ENCODE measurements at regions not wholly inside any gene's neighbourhood (a gene's known extent, or its start where the extent isn't known, plus 50 kb on each side); places are given as distances from the start of the nearest gene placed in this dataset.

GRCh38 chr1:87592156-87592555, 263.5 kb downstream of the LMO4 start:
- ATAC-seq (ENCODE audit: low FRiP score): no peak
- Histone ChIP-seq H3K4me1 (ENCODE audit: control insufficient read depth in 1 of 2, insufficient read depth in 2 of 2, low read length in 2 of 2) (no peaks in the 10 kb centered on the region), H3K4me3 (ENCODE audit: low read length in 2 of 2) (no peak overlapping the region), H3K9me3 (ENCODE audit: control insufficient read depth, low read length) (no peaks in the 10 kb centered on the region), H3K27ac (ENCODE audit: low read depth in 1 of 2, low read length in 2 of 2) (no peak overlapping the region), H3K36me3 (ENCODE audit: control insufficient read depth in 1 of 2, insufficient read depth in 2 of 2, low read length in 1 of 2) (no peaks in the 10 kb centered on the region), H3K27me3 (ENCODE audit: control insufficient read depth in 1 of 2, insufficient read depth in 2 of 2, low read length in 1 of 2) (no peaks in the 10 kb centered on the region)
- intact Hi-C loops (cut with DNase I): no loop called here
- WGBS, 2 donors: 97 to 99% methylated on average over 2 of the region's 2 CpGs
- DNase-seq: no peak

- peaks cover 0 to 3% of the 10 kb centered on the region in 2 donors for H3K4me1 ChIP-seq (ENCODE audit: control insufficient read depth in 1 of 2, insufficient read depth in 2 of 2, low read length in 2 of 2)
- no peak overlapping the region for H3K27ac ChIP-seq (ENCODE audit: low read depth in 1 of 2, low read length in 2 of 2)
- ATAC-seq (ENCODE audit: low FRiP score) (no peak), DNase-seq (no peak)
- no peaks in the 10 kb centered on the region for H3K27me3 ChIP-seq (ENCODE audit: control insufficient read depth in 1 of 2, insufficient read depth in 2 of 2, low read length in 1 of 2)
- intact Hi-C loops (cut with DNase I): no loop called here
- 61 to 66% methylated on average over 8 of the region's 8 CpGs for WGBS, 2 donors
- no peaks in the 10 kb centered on the region for H3K9me3 ChIP-seq (ENCODE audit: control insufficient read depth, low read length)
- H3K4me3 ChIP-seq (ENCODE audit: low read length in 2 of 2): no peak overlapping the region
- H3K36me3 ChIP-seq (ENCODE audit: control insufficient read depth in 1 of 2, insufficient read depth in 2 of 2, low read length in 1 of 2): no peaks in the 10 kb centered on the region
Observed at GRCh38 chr1:87594736-87595383, 266.2 kb downstream of the LMO4 start.

- no peak overlapping the region for H3K4me3 ChIP-seq (ENCODE audit: low read length in 2 of 2)
- ATAC-seq (ENCODE audit: low FRiP score): no peak
- H3K9me3 ChIP-seq (ENCODE audit: control insufficient read depth, low read length): no peaks in the 10 kb centered on the region
- H3K27ac ChIP-seq (ENCODE audit: low read depth in 1 of 2, low read length in 2 of 2): no peak overlapping the region
- H3K4me1 ChIP-seq (ENCODE audit: control insufficient read depth in 1 of 2, insufficient read depth in 2 of 2, low read length in 2 of 2): peaks cover 0 to 3% of the 10 kb centered on the region in 2 donors
- H3K36me3 ChIP-seq (ENCODE audit: control insufficient read depth in 1 of 2, insufficient read depth in 2 of 2, low read length in 1 of 2): no peaks in the 10 kb centered on the region
- intact Hi-C loops (cut with DNase I): no loop called here
- 73 to 82% methylated on average over 3 of the region's 3 CpGs for WGBS, 2 donors
- no peaks in the 10 kb centered on the region for H3K27me3 ChIP-seq (ENCODE audit: control insufficient read depth in 1 of 2, insufficient read depth in 2 of 2, low read length in 1 of 2)
- no peak for DNase-seq
Observed at GRCh38 chr1:87595384-87595781, 266.7 kb downstream of the LMO4 start.

GRCh38 chr1:87598429-87598828, 269.7 kb downstream of the LMO4 start:
- no peak overlapping the region for H3K27ac ChIP-seq (ENCODE audit: low read depth in 1 of 2, low read length in 2 of 2)
- H3K36me3 ChIP-seq (ENCODE audit: control insufficient read depth in 1 of 2, insufficient read depth in 2 of 2, low read length in 1 of 2): no peaks in the 10 kb centered on the region
- H3K4me1 ChIP-seq (ENCODE audit: control insufficient read depth in 1 of 2, insufficient read depth in 2 of 2, low read length in 2 of 2): peaks cover 0 to 3% of the 10 kb centered on the region in 2 donors
- ATAC-seq (ENCODE audit: low FRiP score) (no peak), DNase-seq (no peak)
- intact Hi-C loops (cut with DNase I): no loop called here
- 86 to 89% methylated on average over 3 of the region's 3 CpGs for WGBS, 2 donors
- H3K9me3 ChIP-seq (ENCODE audit: control insufficient read depth, low read length): no peaks in the 10 kb centered on the region
- H3K27me3 ChIP-seq (ENCODE audit: control insufficient read depth in 1 of 2, insufficient read depth in 2 of 2, low read length in 1 of 2): no peaks in the 10 kb centered on the region
- H3K4me3 ChIP-seq (ENCODE audit: low read length in 2 of 2): no peak overlapping the region

GRCh38 chr1:87599569-87599968, 270.9 kb downstream of the LMO4 start:
- no peaks in the 10 kb centered on the region for H3K27me3 ChIP-seq (ENCODE audit: control insufficient read depth in 1 of 2, insufficient read depth in 2 of 2, low read length in 1 of 2)

GRCh38 chr1:87600055-87600850, 271.6 kb downstream of the LMO4 start:
- Histone ChIP-seq H3K9me3 (ENCODE audit: control insufficient read depth, low read length) (no peaks in the 10 kb centered on the region), H3K36me3 (ENCODE audit: control insufficient read depth in 1 of 2, insufficient read depth in 2 of 2, low read length in 1 of 2) (no peaks in the 10 kb centered on the region), H3K27me3 (ENCODE audit: control insufficient read depth in 1 of 2, insufficient read depth in 2 of 2, low read length in 1 of 2) (no peaks in the 10 kb centered on the region), H3K4me1 (ENCODE audit: control insufficient read depth in 1 of 2, insufficient read depth in 2 of 2, low read length in 2 of 2) (peaks cover 0 to 3% of the 10 kb centered on the region in 2 donors), H3K4me3 (ENCODE audit: low read length in 2 of 2) (no peak overlapping the region), H3K27ac (ENCODE audit: low read depth in 1 of 2, low read length in 2 of 2) (no peak overlapping the region)
- WGBS, 2 donors: 78 to 79% methylated on average over 6 of the region's 6 CpGs
- intact Hi-C loops (cut with DNase I): no loop called here
- ATAC-seq (ENCODE audit: low FRiP score) (no peak), DNase-seq (no peak)

More at GRCh38 chr1:87599569-87599968, 270.9 kb downstream of the LMO4 start:
- Histone ChIP-seq H3K9me3 (ENCODE audit: control insufficient read depth, low read length) (no peaks in the 10 kb centered on the region), H3K4me1 (ENCODE audit: control insufficient read depth in 1 of 2, insufficient read depth in 2 of 2, low read length in 2 of 2) (peaks cover 0 to 3% of the 10 kb centered on the region in 2 donors), H3K27ac (ENCODE audit: low read depth in 1 of 2, low read length in 2 of 2) (no peak overlapping the region), H3K36me3 (ENCODE audit: control insufficient read depth in 1 of 2, insufficient read depth in 2 of 2, low read length in 1 of 2) (no peaks in the 10 kb centered on the region), H3K4me3 (ENCODE audit: low read length in 2 of 2) (no peak overlapping the region)
- 92 to 94% methylated on average over 2 of the region's 2 CpGs for WGBS, 2 donors
- ATAC-seq (ENCODE audit: low FRiP score) (no peak), DNase-seq (no peak)
- intact Hi-C loops (cut with DNase I): no loop called here

- H3K9me3 ChIP-seq (ENCODE audit: control insufficient read depth, low read length): no peaks in the 10 kb centered on the region
- H3K36me3 ChIP-seq (ENCODE audit: control insufficient read depth in 1 of 2, insufficient read depth in 2 of 2, low read length in 1 of 2): no peaks in the 10 kb centered on the region
- DNase-seq (no peak), ATAC-seq (ENCODE audit: low FRiP score) (no peak)
- no peak overlapping the region for H3K27ac ChIP-seq (ENCODE audit: low read depth in 1 of 2, low read length in 2 of 2)
- intact Hi-C loops (cut with DNase I): no loop called here
- H3K4me1 ChIP-seq (ENCODE audit: control insufficient read depth in 1 of 2, insufficient read depth in 2 of 2, low read length in 2 of 2): peaks cover 0 to 3% of the 10 kb centered on the region in 2 donors
- 0 to 8% methylated on average over 1 of the region's 1 CpG for WGBS, 2 donors
- H3K27me3 ChIP-seq (ENCODE audit: control insufficient read depth in 1 of 2, insufficient read depth in 2 of 2, low read length in 1 of 2): no peaks in the 10 kb centered on the region
- H3K4me3 ChIP-seq (ENCODE audit: low read length in 2 of 2): no peak overlapping the region
Observed at GRCh38 chr1:87600854-87601253, 272.2 kb downstream of the LMO4 start.

- Histone ChIP-seq H3K27me3 (ENCODE audit: control insufficient read depth in 1 of 2, insufficient read depth in 2 of 2, low read length in 1 of 2) (no peaks in the 10 kb centered on the region), H3K4me1 (ENCODE audit: control insufficient read depth in 1 of 2, insufficient read depth in 2 of 2, low read length in 2 of 2) (peaks cover 0 to 3% of the 10 kb centered on the region in 2 donors), H3K36me3 (ENCODE audit: control insufficient read depth in 1 of 2, insufficient read depth in 2 of 2, low read length in 1 of 2) (no peaks in the 10 kb centered on the region), H3K4me3 (ENCODE audit: low read length in 2 of 2) (no peak overlapping the region), H3K27ac (ENCODE audit: low read depth in 1 of 2, low read length in 2 of 2) (no peak overlapping the region), H3K9me3 (ENCODE audit: control insufficient read depth, low read length) (no peaks in the 10 kb centered on the region)
- no peak for DNase-seq
- intact Hi-C loops (cut with DNase I): no loop called here
- ATAC-seq (ENCODE audit: low FRiP score): no peak
- WGBS, 2 donors: 81 to 94% methylated on average over 1 of the region's 1 CpG
Observed at GRCh38 chr1:87603626-87604025, 274.9 kb downstream of the LMO4 start.

- Histone ChIP-seq H3K4me3 (ENCODE audit: low read length in 2 of 2) (no peak overlapping the region), H3K27ac (ENCODE audit: low read depth in 1 of 2, low read length in 2 of 2) (no peak overlapping the region), H3K9me3 (ENCODE audit: control insufficient read depth, low read length) (no peaks in the 10 kb centered on the region), H3K36me3 (ENCODE audit: control insufficient read depth in 1 of 2, insufficient read depth in 2 of 2, low read length in 1 of 2) (no peaks in the 10 kb centered on the region), H3K27me3 (ENCODE audit: control insufficient read depth in 1 of 2, insufficient read depth in 2 of 2, low read length in 1 of 2) (peaks cover 0 to 1% of the 10 kb centered on the region in 2 donors), H3K4me1 (ENCODE audit: control insufficient read depth in 1 of 2, insufficient read depth in 2 of 2, low read length in 2 of 2) (peaks cover 5 to 9% of the 10 kb centered on the region in 2 donors)
- DNase-seq (no peak), ATAC-seq (ENCODE audit: low FRiP score) (no peak)
- intact Hi-C loops (cut with DNase I): loop anchor here (10.0 kb wide), 2 partner anchors 118 to 342 kb away; no protein-coding TSS in a partner anchor
- 39 to 52% methylated on average over 3 of the region's 3 CpGs for WGBS, 2 donors
Observed at GRCh38 chr1:87612956-87613355, 284.3 kb downstream of the LMO4 start.

Data from aorta (tissue), 5 donors.